Activated CD4-positive, alpha-beta T cell treated with anti-CD3 and anti-CD28 coated beads for 1 hour (primary cell): ENCODE measurements at regions not wholly inside any gene's neighbourhood (a gene's known extent, or its start where the extent isn't known, plus 50 kb on each side); places are given as distances from the start of the nearest gene placed in this dataset.
"Not testable (repeated sequence)": the region's sequence is repeated elsewhere in the genome, so short reads cannot be mapped to it uniquely, and the experiment has no call there.

Source experiments
- DNase-seq: peaks from one replicate; pipeline ENCODE4 v3.0.0-alpha.2; 2020

DNA sequence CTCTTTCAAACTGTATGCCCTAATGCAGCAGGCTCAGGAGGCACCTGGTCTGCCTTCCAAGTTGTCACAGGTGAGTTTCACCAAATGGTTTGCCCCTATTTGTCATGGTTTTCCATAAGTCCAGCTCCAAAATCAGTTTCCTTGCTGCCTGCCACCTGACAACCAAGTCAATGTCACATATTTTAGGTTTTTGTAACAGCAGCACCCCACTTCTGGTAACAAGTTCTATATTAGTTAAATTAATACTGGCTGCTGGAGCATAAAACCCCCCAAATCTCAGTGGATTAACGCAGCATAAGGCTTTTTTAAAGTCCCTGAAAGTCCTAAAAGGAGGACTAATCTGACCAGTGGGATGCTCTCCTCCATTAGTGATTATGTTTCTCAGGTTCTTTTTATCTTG, 200.7 kb downstream of the RRAGC start:
- no peak for DNase-seq

DNA sequence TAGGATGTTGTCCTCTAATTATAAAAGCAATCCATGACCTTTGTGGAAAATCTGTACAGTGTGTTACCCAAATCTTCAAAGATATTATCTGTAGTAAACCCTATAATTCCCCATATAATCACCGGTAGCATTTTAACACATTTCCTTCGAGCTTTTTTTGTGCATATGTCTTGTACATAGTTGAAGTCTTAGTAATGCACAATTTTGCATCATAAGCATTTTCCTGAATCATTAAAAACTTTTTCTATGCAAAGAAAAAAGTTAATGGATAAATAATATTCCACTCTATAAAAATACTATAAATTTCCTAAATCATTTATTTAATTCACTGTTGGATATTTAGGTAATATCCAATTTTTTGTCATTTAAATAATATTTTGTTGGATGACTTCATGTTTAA, 201.7 kb downstream of the RRAGC start:
- no peak for DNase-seq

DNA sequence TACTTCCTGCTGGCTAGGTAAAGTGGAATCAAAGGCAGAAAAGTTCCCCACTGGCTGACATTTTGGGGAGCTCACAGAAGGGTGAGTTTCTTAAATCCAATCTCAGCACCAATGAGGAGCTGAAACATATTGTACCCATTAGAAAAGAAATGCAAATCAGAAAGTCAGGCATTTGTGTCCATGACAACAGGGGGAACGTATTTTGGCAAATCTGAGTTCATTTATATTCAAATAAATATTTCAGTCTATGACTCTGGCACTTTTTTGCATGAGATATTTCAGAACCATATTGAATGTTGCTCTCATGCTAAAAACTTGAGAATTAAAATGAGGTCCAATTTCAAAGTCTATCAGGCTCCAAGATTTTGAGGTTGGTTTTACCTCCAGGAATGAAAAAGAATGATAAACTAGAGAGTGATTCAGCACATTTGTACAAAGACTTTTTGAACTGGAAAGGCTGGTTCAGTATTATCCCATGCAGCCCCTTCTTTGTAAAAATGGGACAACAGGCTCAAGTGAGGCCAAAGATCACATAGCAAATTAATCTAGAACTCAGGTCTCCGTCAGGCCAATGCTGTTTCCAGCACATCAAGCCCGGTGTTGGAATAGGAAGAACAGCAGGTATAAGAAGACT, 202.2 kb downstream of the RRAGC start:
- DNase-seq = no peak

DNA sequence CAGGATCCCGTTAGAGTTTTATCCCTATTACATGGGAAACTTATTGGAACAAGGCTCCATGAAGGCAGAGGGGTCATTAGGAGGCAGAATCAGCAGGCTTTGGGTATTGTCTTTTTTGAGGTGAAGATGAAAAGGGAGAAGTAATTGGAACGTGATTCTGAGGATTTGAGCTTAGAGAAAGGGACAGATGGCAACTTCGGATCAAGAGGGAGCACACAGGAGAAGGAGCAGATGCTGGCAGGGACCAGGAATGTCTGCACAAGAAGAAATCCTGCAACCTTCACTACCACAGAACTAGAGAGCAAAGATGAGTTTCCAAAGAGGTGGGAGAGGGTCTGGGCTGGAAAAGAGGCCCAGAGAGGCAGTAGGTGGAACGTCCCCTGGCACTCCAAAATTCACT, 202.8 kb downstream of the RRAGC start:
- DNase-seq = no peak

DNA sequence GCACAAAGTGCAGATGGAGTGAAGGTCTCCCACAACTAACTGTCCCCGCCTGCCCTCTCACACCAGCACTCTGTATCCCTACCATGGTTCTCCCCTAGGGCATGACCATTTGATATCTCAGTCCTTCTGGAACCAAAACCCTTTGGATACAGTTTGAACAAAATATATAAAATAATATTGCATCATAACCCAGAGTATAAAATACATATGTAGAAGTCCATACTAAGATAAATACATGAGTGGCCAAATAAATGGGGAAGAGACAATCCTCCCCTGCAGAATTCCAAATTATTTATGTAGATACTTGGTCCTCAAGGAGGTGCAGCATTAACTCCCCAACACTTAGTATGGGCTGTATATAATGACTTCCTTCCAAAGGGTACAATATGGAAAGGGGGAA, 207.4 kb downstream of the RRAGC start:
- DNase-seq = no peak

DNA sequence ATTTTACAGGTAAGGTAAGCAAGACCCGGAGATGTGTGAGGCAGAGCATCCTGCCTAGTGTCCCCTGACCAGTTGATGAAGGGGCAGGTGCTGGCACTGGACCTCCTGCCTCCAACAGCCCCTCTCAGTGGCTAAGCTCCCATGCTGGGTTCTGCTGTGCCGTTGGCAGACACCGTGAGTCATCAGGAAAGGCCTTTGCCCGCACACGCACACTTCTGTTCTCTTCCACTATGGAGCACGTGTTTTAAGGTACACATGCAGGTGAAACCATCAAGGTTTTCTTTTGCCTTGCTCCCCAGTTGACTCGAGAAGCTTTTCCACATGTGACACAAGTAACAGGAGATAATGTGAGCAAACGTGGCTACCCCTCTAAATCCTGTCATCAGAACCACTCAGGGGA, 207.9 kb downstream of the RRAGC start:
- DNase-seq = no peak

DNA sequence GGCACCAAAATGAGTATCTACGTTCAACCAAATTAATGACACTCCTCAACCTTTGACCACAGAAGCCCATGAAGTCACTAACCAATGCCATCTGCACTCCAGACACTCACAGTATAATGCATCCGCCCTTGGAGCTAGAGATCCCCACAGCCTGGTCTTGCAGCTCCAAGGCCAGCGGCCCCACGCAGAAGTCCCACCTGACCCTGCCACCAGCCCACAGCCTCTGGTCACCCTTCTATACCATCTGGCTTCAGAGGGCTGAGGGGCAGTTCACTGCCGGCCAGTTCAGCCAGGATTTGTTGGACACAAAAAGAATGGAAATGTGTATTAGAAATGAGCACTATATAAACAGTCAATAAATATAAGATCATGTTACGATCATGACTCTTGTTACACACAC, 211.2 kb downstream of the RRAGC start:
- no peak for DNase-seq

DNA sequence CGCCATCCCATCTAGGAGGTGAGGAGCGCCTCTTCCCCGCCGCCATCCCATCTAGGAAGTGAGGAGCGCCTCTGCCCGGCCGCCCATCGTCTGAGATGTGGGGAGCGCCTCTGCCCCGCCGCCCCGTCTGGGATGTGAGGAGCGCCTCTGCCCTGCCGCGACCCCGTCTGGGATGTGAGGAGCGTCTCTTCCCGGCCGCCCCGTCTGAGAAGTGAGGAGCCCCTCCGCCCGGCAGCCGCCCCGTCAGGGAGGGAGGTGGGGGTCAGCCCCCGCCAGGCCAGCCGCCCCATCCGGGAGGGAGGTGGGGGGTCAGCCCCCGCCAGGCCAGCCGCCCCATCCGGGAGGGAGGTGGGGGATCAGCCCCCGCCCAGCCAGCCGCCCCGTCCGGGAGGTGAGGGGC, 212.2 kb downstream of the RRAGC start:
- DNase-seq = not testable (repeated sequence)

DNA sequence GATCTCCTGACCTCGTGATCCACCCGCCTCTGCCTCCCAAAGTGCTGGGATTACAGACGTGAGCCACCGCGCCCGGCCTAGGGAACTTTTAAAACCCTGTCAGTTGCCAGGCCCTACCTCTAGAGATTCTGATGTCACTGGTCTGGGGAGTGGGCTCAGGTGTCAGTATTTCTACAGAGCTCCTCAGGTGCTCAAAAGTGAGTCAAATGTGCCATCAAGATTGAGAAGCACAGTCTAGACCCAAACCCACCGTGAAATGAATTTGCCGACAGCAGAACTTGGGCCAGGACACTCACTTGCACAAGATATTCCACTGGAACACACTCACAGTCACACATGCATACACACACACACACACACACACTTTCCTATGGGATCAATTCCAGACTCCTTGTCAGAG, 215.5 kb downstream of the RRAGC start:
- no peak for DNase-seq

DNA sequence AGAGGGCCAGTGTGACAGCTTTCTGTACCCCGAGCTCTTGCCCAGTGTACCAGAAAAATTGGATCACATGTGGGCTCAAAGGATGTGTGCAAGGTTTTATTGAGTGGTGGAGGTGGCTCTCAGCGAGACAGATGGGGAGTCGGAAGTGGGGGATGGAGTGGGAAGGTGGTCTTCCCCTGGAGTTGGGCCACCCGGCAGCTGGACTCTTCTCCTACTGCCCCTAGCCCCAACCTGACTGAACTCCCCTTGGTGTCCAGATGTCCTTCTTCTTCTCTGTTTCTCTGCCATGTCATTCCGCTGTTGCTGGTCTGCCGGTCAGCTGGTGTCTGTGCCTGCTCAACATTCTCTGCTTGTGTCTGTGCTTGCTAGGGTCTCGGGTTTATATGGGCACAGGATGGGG, 217.9 kb downstream of the RRAGC start:
- DNase-seq = no peak

DNA sequence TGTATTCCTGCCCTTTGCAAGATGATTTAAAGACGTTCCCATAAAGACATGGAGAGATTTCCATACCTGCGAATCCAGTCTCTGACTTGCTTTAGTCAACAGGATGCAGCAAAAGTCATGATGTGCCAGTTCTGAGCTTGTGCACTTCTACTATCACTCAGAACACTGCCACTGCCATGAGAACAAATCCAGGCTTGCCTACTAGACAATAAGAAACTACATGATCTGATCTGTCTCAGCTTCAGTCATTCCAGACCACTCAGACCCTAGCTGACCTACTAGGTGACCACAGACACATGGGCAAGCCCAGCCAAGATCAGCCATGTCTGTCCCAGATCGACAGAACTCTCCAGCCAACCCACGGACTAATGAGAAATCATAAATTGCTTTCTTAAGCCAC, 219.2 kb downstream of the RRAGC start:
- DNase-seq = no peak

DNA sequence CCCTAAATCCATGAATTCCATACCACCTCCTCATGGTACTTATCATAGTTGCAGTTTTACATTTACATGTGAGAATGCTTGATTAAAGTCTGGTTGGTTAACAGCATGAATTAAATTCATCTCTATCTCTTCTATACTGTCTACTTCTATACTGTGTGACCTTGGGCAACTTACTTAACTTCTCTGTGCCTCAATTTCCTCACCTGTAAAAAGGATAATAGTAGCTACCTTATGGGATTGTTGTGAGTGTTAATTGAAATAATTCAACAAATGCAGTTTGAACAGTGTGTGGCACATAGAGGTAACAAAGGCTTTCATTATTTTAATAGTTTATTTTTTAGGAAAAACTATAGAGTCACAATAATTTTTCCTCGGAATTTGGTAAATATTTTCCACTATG, 231.3 kb downstream of the RRAGC start:
- no peak for DNase-seq

DNA sequence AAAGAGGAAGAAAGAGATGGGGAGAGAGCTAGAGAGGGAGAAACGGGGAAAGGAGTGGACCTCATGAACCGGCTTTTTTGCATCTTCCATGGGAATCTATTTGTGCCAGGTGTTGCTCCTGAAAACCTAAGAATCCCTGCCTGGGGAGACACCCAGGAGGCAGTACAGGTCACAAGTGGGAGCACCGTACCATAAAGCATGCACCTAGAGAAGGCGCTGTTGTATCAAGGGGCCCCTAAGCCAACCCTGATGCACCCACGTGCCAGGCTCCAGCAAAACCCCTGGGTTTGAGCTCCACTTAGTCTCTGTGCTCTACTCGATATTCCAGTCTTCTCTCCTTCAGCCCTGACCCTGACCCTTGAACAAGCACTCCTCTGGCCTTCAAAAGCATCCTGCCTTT, 233.6 kb downstream of the RRAGC start:
- DNase-seq = no peak

DNA sequence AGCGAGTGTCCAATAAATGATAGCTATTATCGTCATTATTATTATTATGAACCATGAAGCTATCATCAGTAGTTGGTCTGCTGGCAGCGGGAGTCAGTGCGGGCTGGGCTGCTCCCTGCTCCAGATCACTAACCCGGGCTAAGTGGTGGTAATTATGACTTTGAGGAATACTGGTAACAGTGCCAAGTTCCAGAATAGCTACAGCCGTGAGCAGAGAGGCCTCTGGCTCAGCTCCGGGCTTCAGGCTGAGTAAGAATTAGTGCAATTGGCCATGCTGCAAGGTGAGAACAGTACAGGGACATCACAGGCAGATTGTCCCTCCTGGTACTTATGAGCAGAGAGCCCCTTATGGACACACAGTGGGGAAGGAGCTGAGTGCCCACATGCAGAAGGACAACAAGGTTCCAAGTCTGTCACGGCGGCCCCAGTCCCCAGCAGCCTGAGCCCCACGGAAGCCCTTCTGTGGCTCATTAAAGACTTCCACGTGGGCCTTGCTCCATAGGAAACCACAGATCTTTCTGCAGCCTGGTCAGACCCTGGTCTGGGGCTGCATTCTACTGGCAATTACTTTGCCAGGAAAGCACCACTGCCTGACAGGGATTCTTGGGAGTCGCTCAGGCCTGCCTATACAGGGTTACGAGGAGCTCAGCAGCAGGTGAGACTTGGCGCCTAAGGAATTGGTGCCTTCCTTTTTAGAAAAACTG, 235.1 kb downstream of the RRAGC start:
- no peak for DNase-seq

DNA sequence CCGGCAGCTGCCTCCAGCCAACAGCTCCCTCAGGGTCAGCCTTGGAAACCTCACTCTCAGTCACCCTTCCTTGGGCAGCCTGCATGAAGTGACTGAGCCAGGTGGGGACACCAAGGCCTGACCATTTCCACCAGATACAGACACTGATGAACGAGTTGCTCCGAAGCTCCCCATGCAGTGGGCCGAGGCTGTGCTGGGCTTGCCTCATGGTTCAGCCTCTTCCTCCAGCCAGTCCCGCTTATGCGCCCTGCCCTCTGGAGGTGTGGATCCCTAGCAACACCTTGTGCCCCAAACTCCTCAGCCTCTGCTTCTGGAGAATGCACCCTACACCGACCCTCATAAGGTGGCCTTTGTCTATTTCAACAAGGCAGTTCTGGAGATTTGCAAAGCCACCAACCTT, 236.0 kb downstream of the RRAGC start:
- no peak for DNase-seq

DNA sequence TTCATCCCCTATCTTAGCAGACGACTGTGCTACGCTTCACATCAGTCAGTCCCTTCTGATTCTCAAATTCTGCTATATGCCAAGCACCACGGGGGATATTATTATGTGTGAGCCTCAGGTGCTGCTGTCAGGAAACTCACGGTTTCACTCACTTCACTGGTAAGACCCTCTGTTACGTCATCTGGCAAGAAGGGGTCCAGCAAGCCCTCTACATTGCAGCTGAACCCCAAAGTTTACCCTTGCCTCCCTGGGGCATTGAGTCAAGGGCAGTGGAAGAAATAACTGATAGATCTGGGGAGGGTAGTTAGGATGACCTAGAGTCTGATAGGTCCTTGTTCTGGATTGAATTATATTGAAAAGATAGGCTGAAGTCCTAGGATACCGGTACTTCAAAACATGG, 237.4 kb downstream of the RRAGC start:
- DNase-seq = no peak

DNA sequence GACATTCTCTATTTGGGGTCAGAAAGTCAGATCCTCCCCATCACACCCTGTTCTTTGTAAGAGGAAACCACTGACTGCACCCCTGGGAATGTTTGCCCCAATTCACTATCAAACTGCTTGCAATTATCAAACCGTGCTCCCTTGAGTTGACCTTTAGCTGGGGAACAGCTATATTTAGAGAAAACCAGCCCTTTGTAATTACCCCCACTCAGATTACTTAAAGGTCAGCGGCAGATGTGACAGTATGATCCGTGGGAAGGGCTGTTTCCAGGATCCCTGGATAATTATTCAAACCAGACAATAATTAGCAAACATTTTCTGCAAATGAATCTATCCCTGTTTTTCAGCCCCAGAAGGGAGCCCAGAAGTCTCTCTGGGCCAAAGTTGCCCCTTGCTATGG, 242.7 kb downstream of the RRAGC start:
- no peak for DNase-seq

DNA sequence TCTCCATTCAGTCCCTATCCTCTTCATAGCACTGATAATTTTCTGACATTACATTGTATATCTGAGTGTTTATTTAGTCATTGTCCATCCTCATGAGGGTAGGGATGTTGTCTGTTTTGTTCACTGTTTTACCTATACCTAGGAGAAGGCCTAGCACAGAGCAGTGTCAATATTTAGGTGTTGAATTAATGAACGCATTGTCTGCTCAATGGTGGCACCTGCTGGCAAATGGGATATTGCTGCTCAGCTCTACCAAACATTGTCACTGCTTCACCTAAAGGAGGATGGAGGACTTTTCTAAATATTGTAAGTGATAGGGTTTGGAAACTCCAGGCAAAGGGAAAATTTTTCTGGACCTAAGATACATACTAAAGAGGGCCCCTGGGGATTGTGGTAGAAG, 243.9 kb downstream of the RRAGC start:
- no peak for DNase-seq

DNA sequence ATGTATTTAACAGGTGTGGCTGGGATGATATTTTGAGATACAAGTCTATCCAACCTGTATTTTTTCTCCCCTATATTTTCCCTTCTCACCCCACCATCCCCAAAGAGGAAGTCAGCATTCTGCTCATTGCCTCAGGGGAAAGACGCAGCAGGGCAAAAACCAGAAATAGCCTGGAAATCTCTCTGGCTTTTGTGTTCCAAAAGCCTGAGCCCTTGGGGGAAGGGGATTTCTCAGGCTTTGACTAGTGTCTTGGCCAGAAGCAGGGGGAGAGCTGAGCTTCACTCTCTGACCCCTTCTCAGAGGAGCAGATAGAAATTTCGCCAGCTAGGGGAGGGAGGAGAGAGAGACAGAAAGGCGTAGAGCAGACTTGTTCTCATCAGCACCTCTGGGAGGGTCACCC, 244.7 kb downstream of the RRAGC start:
- no peak for DNase-seq

DNA sequence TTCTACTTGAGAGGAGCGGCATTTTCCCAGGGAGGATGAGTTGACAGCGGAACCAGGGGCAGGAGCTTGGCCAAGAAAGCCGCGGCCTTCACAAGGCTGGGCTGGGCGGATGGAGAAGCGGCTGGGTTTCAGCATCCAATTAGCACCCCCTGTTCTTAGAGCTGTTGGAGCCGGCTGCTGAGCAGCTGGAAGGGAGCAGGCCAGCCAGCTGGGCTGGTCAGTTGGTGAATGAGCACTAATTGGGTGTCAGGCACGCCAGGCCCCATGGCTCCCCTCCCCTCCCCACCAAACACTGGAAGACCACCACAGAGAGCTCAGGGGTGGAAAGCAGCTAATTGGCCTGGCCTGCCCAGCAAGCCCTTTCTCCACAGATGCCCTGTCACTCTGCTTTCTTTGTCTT, 245.6 kb downstream of the RRAGC start:
- DNase-seq = no peak

DNA sequence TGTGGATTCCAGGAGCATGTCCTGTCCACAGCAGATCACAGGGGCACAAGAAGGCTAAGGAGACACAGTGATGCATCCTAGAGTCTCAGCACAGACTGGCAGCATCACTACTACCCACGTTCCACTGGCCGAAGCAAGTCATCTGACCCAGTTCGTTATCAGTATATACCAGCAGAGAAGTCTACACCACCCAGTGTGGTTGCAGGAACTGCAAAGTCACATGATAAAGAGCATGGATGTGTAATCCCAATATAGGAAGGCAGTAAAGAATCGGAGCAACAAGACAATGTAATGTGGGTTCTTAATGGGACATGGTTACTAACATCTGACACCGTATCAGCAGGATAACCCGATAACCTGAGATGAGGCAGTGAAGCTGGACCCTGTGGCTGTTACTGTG, 246.6 kb downstream of the RRAGC start:
- DNase-seq = no peak

DNA sequence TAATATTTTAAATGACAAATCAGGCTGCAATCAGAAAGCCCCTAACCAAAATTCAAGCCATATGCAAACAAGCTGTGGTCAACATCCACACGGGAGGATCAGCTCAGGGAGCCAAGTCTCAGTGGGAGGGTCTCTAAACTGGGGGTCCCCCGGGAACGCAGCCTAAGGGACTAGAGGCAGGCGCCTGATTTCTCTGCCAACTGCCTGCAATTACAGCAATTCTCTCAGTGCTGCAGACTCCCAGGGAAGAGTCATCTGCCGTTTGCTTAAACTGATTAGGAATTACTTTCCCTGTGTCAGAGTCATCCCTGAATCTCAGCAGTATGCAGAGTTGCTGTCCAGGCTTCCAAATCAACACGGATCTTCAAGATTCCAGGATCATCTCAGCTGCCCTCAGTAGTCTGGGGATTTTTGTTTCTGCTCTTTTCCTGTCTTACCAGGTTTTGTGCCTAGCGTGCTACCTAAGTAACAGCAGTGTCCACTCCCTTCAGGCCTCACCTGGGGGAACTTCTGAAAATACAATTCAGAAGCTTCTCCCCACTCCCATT, 247.8 kb downstream of the RRAGC start:
- no peak for DNase-seq

DNA sequence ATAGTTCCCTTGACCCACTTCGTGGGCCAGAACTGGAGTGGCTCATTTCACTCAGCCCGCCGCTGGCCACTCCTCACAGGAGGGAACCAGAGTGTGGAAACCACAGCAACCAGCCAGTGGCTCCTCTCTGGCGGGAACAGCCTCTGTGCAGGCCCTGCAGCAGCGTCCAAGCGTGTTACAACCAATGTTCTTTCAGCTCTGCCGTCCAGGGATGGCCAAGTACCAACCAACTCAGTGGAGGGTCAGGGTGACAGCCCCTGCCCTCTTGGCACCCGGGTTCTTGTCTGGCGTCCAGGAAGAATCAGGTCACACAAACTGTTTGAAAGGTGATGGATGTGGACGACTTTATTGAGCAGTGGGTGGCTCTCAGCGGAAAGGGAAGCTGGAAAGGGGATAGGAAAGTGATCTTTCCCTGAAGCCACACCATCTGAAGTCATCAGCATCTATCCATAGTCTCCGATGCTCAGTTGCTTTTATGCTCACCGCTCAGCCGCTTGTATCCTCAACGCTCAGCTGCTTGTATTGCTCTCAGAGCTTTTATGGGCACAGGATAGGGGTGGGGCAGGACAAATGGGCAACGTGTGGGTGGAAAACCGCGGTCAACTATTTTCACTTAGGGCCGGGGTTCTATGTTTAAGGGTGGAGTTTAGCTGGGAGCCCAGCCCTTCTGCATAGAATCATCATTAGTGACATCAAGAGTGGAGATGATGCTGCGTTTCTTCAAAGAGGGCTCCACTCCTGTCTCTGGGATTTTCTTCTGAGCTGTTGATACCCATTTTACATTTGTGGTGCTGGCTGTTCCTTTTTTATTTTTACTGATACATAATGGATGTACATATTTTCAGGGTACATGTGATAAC, 250.2 kb downstream of the RRAGC start:
- DNase-seq = no peak
